Uterus (tissue), 2 donors: ENCODE measurements at regions not wholly inside any gene's neighbourhood (a gene's known extent, or its start where the extent isn't known, plus 50 kb on each side); places are given as distances from the start of the nearest gene placed in this dataset.

Experiments used
- CTCF ChIP-seq, 4 experiments: fragments of 200-600 bp in 2 of 4; fragments of 450-650 bp in 2 of 4; sonication (generic) in 2 of 4; IDR thresholded peaks; one replicate each; pipeline ENCODE4 v1.5.1; 2016 to 2019; ENCODE audit warnings: antibody characterized with exemption in 4 of 4, mild to moderate bottlenecking in 2 of 4, moderate library complexity in 1 of 4
- POLR2A ChIP-seq, 2 donors: fragments of 450-650 bp; IDR thresholded peaks; one replicate each; pipeline ENCODE4 v1.6.1; 2016; ENCODE audit warnings: antibody characterized with exemption in 2 of 2, mild to moderate bottlenecking in 1 of 2, moderate library complexity in 1 of 2

DNA sequence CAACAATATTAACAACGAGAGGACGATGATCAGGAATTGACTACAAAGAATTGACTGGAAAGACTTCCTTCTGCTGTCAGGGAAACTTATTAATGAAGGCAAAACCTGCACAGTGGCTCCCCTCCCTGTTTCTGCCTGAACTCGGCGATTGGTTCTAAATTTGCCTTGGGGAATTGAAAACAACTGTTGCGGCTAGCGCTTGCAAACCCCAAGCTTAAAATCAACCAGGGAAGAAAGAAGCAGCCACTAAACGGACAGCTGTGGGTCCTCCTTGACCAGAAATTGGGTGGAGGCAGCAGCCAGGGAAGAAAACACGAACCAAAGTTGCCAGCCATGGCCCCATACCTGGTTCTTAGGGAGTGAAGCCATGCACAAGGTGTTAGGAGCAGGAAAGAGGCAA is 383.5 kb upstream of the CADM1 start:
- TF ChIP-seq CTCF (IDR thresholded peaks at IDR 0.05) (no peak), POLR2A (IDR thresholded peaks at IDR 0.05) (no peak)
